ENCODE measurements at regions not wholly inside any gene's neighbourhood (a gene's known extent, or its start where the extent isn't known, plus 50 kb on each side); places are given as distances from the start of the nearest gene placed in this dataset.

- DNase-seq (ENCODE audit: low read depth), result no peak
Measured at GRCh38 chr3:55413236-55413635, 73.9 kb downstream of the WNT5A start.

- DNase-seq (ENCODE audit: low read depth), result no peak
Measured at GRCh38 chr3:55412545-55412944, 74.6 kb downstream of the WNT5A start.

- peak; percentile 71 for DNase-seq (ENCODE audit: low read depth)
Measured at GRCh38 chr3:55409806-55410205, 77.3 kb downstream of the WNT5A start.

GRCh38 chr3:55408193-55408826, 78.8 kb downstream of the WNT5A start:
- DNase-seq (ENCODE audit: low read depth), result no peak

GRCh38 chr3:55407426-55407820, 79.7 kb downstream of the WNT5A start:
- DNase-seq (ENCODE audit: low read depth), result no peak

- DNase-seq (ENCODE audit: low read depth), result peak; percentile 62
Measured at GRCh38 chr3:55406696-55407425, 80.2 kb downstream of the WNT5A start.

GRCh38 chr3:55405436-55405835, 81.7 kb downstream of the WNT5A start:
- DNase-seq (ENCODE audit: low read depth), result no peak

- DNase-seq (ENCODE audit: low read depth), result peak; percentile 57
Measured at GRCh38 chr3:55402886-55403609, 84.1 kb downstream of the WNT5A start.

GRCh38 chr3:55380561-55380960, 106.5 kb downstream of the WNT5A start:
- DNase-seq (ENCODE audit: low read depth), result no peak

- DNase-seq (ENCODE audit: low read depth), result no peak
Measured at GRCh38 chr3:55376753-55377347, 110.3 kb downstream of the WNT5A start.

GRCh38 chr3:55373423-55373822, 113.7 kb downstream of the WNT5A start:
- DNase-seq (ENCODE audit: low read depth), result peak; percentile 22

- DNase-seq (ENCODE audit: low read depth), result no peak
Measured at GRCh38 chr3:55370272-55370671, 116.8 kb downstream of the WNT5A start.

- DNase-seq (ENCODE audit: low read depth), result no peak
Measured at GRCh38 chr3:55369141-55369847, 117.8 kb downstream of the WNT5A start.

- DNase-seq (ENCODE audit: low read depth), result no peak
Measured at GRCh38 chr3:55368366-55368765, 118.7 kb downstream of the WNT5A start.

- DNase-seq (ENCODE audit: low read depth), result no peak
Measured at GRCh38 chr3:55367384-55367783, 119.7 kb downstream of the WNT5A start.

GRCh38 chr3:55364421-55364820, 122.7 kb downstream of the WNT5A start:
- no peak for DNase-seq (ENCODE audit: low read depth)

GRCh38 chr3:55362210-55362960, 124.7 kb downstream of the WNT5A start:
- peak; percentile 79 for DNase-seq (ENCODE audit: low read depth)

GRCh38 chr3:55357796-55358195, 129.3 kb downstream of the WNT5A start:
- DNase-seq (ENCODE audit: low read depth), result no peak

- no peak for DNase-seq (ENCODE audit: low read depth)
Measured at GRCh38 chr3:55352668-55353067, 134.4 kb downstream of the WNT5A start.

- DNase-seq (ENCODE audit: low read depth), result no peak
Measured at GRCh38 chr3:55349851-55350250, 137.3 kb downstream of the WNT5A start.
